GM23338 (cell line): ENCODE measurements at regions not wholly inside any gene's neighbourhood (a gene's known extent, or its start where the extent isn't known, plus 50 kb on each side); places are given as distances from the start of the nearest gene placed in this dataset.
A peak's percentile ranks its signal among the peaks of the same experiment; 100 is the strongest.
"Not testable (repeated sequence)": the region's sequence is repeated elsewhere in the genome, so short reads cannot be mapped to it uniquely, and the experiment has no call there.

Source experiments
- ATAC-seq: fragments of 200-7000 bp; cut with Tn5 transposase; 3 replicates; pipeline ENCODE4 v1.9.1; 2020
- DNase-seq: peaks from one replicate; pipeline ENCODE4 v3.0.0-alpha.2; 2015; ENCODE audit warnings: low spot score
- H2AFZ ChIP-seq: fragments of 200-600 bp; sonication (generic); 2 replicates; pipeline ENCODE4 v1.8.0; 2016; ENCODE audit warnings: antibody characterized with exemption, mild to moderate bottlenecking, moderate library complexity
- H3F3A ChIP-seq: fragments of 200-600 bp; sonication (generic); replicated peaks from 2 replicates; pipeline ENCODE4 v1.8.0; 2017; ENCODE audit warnings: antibody characterized with exemption, mixed run types, low read depth
- H3K27ac ChIP-seq: fragments of 200-600 bp; sonication (generic); 2 replicates; pipeline ENCODE4 v1.6.1; 2016; ENCODE audit warnings: low read depth
- H3K27me3 ChIP-seq: fragments of 200-600 bp; sonication (generic); 2 replicates; pipeline ENCODE4 v1.8.0; 2016; ENCODE audit warnings: mild to moderate bottlenecking, mixed run types, moderate library complexity; ENCODE audit not compliant: insufficient read depth
- H3K36me3 ChIP-seq: fragments of 200-600 bp; sonication (generic); 2 replicates; pipeline ENCODE4 v1.8.0; 2016; ENCODE audit warnings: mild to moderate bottlenecking; ENCODE audit not compliant: insufficient read depth
- H3K4me1 ChIP-seq: fragments of 200-600 bp; sonication (generic); 2 replicates; pipeline ENCODE4 v1.8.0; 2016; ENCODE audit warnings: mild to moderate bottlenecking, moderate library complexity; ENCODE audit not compliant: insufficient read depth
- H3K4me2 ChIP-seq: fragments of 200-600 bp; sonication (generic); 2 replicates; pipeline ENCODE4 v1.7.1; 2017; ENCODE audit warnings: mixed run types
- H3K4me3 ChIP-seq: fragments of 200-600 bp; sonication (generic); 2 replicates; pipeline ENCODE4 v1.6.1; 2016; ENCODE audit warnings: mixed run types
- H3K79me2 ChIP-seq: fragments of 200-600 bp; sonication (generic); replicated peaks from 2 replicates; pipeline ENCODE4 v1.8.0; 2017; ENCODE audit warnings: mild to moderate bottlenecking; ENCODE audit not compliant: insufficient read depth
- H3K9me2 ChIP-seq: fragments of 200-600 bp; sonication (generic); 2 replicates; pipeline ENCODE4 v1.8.0; 2017; ENCODE audit not compliant: insufficient read depth
- H4K20me1 ChIP-seq: fragments of 200-600 bp; sonication (generic); replicated peaks from 2 replicates; pipeline ENCODE4 v1.8.0; 2017; ENCODE audit warnings: mild to moderate bottlenecking; ENCODE audit not compliant: insufficient read depth
- H3K27ac Mint-ChIP-seq: 2 replicates; pipeline ENCODE4 v1.8.0; 2020; ENCODE audit warnings: inconsistent platforms, mild to moderate bottlenecking, moderate library complexity, mixed read lengths
- H3K27me3 Mint-ChIP-seq: 3 replicates; pipeline ENCODE4 v1.8.0; 2022; ENCODE audit warnings: low read depth, mild to moderate bottlenecking, moderate library complexity, mixed read lengths, inconsistent platforms; ENCODE audit not compliant: insufficient read depth, poor library complexity
- H3K36me3 Mint-ChIP-seq: 3 replicates; pipeline ENCODE4 v1.8.0; 2021; ENCODE audit warnings: low read depth, mild to moderate bottlenecking, inconsistent platforms, moderate library complexity, mixed read lengths
- H3K4me1 Mint-ChIP-seq: 3 replicates; pipeline ENCODE4 v1.8.0; 2020; ENCODE audit warnings: mild to moderate bottlenecking, inconsistent platforms, mixed read lengths
- H3K4me3 Mint-ChIP-seq: 3 replicates; pipeline ENCODE4 v1.8.0; 2021; ENCODE audit warnings: moderate library complexity, mild to moderate bottlenecking, inconsistent platforms, mixed read lengths
- H3K9me3 Mint-ChIP-seq: 3 replicates; pipeline ENCODE4 v1.8.0; 2020; ENCODE audit warnings: moderate library complexity, mild to moderate bottlenecking, inconsistent platforms, mixed read lengths
- CREB1 ChIP-seq: fragments of 250-450 bp; sonication (Bioruptor Pico); IDR thresholded peaks from 2 replicates; pipeline ENCODE4 v1.5.0; 2020; ENCODE audit warnings: low read depth, mild to moderate bottlenecking, moderate library complexity
- ETS1 ChIP-seq: IDR thresholded peaks from 2 replicates; pipeline ENCODE4 v1.6.1; 2016; ENCODE audit warnings: antibody characterized with exemption
- EZH2phosphoT487 ChIP-seq: fragments of 200-600 bp; sonication (generic); IDR thresholded peaks from one replicate; pipeline ENCODE4 v1.8.1; 2018; ENCODE audit warnings: antibody characterized with exemption; ENCODE audit not compliant: unreplicated experiment
- JUNB ChIP-seq: IDR thresholded peaks from one replicate; pipeline ENCODE4 v1.6.1; 2016; ENCODE audit warnings: antibody characterized with exemption; ENCODE audit not compliant: unreplicated experiment
- STAT1 ChIP-seq: IDR thresholded peaks from one replicate; pipeline ENCODE4 v1.6.1; 2016; ENCODE audit warnings: antibody characterized with exemption; ENCODE audit not compliant: unreplicated experiment
- ZNF114 ChIP-seq: fragments of 250-450 bp; sonication (Bioruptor Pico); IDR thresholded peaks from 2 replicates; pipeline ENCODE4 v1.5.0; 2020; ENCODE audit warnings: mild to moderate bottlenecking, moderate library complexity
- TF ChIP-seq, protein P1 (sequence below), 2 experiments: fragments of 200-600 bp in 1 of 2; sonication (generic) in 1 of 2; conservative IDR thresholded peaks; 2 replicates each; pipeline versions ENCODE4 v1.5.1 to v1.6.1; 2016 to 2017; ENCODE audit warnings: antibody characterized with exemption in 2 of 2, low read depth in 2 of 2, mild to moderate bottlenecking in 2 of 2, moderate library complexity in 1 of 2

DNA sequence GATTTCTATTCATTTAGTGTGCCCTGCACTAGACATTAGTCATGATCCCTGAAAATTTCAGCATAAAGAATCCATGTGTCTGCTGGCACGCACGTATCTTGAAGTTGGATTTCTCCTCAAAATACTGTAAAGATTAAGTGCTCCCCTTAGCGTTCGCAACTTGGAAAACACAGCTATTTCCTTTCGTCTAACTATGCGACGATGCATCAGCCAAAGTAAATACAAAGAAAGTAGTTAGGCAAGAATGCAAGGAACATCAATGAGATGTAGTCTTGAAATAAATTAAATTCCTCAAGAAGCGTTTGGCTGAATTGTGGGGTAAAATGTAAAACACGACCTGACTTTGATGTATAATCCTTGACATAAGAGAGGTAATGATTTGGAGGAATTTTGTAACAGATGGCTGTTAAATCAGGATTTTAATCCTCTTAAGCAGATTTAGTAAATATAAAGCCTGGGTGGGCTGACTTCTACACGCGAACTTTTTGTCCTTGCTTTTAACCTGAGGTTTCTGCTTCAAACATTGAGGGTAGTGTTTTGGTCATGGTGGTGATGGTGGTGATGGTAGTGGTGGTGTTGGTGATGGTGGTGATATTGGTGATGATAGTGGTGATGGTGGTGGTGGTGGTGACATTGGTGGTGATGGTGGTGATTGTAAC lies 88.2 kb downstream of the FOXF2 start:
- no peak overlapping the region for H3K27ac Mint-ChIP-seq
- H3K4me1 ChIP-seq = no peaks in the 10 kb centered on the region
- DNase-seq (peak; percentile 43), ATAC-seq (no peak)
- H3F3A ChIP-seq = no peaks in the 10 kb centered on the region
- no peak overlapping the region for H3K4me3 Mint-ChIP-seq
- H3K4me3 ChIP-seq = no peak overlapping the region
- no peak for TF ChIP-seq ZNF114 (CRISPR knock-in tag)
- no peak for TF ChIP-seq STAT1
- TF ChIP-seq JUNB = no peak
- TF ChIP-seq, protein P1, sequence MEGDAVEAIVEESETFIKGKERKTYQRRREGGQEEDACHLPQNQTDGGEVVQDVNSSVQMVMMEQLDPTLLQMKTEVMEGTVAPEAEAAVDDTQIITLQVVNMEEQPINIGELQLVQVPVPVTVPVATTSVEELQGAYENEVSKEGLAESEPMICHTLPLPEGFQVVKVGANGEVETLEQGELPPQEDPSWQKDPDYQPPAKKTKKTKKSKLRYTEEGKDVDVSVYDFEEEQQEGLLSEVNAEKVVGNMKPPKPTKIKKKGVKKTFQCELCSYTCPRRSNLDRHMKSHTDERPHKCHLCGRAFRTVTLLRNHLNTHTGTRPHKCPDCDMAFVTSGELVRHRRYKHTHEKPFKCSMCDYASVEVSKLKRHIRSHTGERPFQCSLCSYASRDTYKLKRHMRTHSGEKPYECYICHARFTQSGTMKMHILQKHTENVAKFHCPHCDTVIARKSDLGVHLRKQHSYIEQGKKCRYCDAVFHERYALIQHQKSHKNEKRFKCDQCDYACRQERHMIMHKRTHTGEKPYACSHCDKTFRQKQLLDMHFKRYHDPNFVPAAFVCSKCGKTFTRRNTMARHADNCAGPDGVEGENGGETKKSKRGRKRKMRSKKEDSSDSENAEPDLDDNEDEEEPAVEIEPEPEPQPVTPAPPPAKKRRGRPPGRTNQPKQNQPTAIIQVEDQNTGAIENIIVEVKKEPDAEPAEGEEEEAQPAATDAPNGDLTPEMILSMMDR (conservative IDR thresholded peaks at IDR 0.05; ENCODE audit: low read depth in 2 of 2) = no peak; a peak in 1 of 4 replicates
- TF ChIP-seq CREB1 (CRISPR knock-in tag) = no peak
- no peak for TF ChIP-seq ETS1
- H4K20me1 ChIP-seq = no peaks in the 10 kb centered on the region
- H3K27me3 Mint-ChIP-seq = no peaks in the 10 kb centered on the region
- no peak overlapping the region for H2AFZ ChIP-seq
- H3K4me1 Mint-ChIP-seq = peaks cover 6% of the 10 kb centered on the region; the same call in 2 of the 3 replicates
- H3K9me3 Mint-ChIP-seq = no peaks in the 10 kb centered on the region; the same call in 2 of the 3 replicates
- no peaks in the 10 kb centered on the region for H3K27me3 ChIP-seq
- no peaks in the 10 kb centered on the region for H3K79me2 ChIP-seq
- H3K27ac ChIP-seq = no peak overlapping the region
- no peaks in the 10 kb centered on the region for H3K36me3 ChIP-seq
- H3K36me3 Mint-ChIP-seq = no peaks in the 10 kb centered on the region
- H3K9me2 ChIP-seq = peaks cover 5% of the 10 kb centered on the region; the same call in 1 of the 2 replicates
- no peak overlapping the region for H3K4me2 ChIP-seq

GRCh38 chr6:1478163-1478826 lies 88.9 kb downstream of the FOXF2 start:
- not testable (repeated sequence) for H3K36me3 Mint-ChIP-seq, H3K9me2 ChIP-seq, H3K36me3 ChIP-seq, H3K4me1 Mint-ChIP-seq, H3K27ac ChIP-seq, DNase-seq, H3K4me1 ChIP-seq, H3K27ac Mint-ChIP-seq, H3K4me2 ChIP-seq, H3K9me3 Mint-ChIP-seq, H3K4me3 ChIP-seq, H3K27me3 ChIP-seq, H2AFZ ChIP-seq, H3K4me3 Mint-ChIP-seq, H3K79me2 ChIP-seq, H4K20me1 ChIP-seq, ATAC-seq, H3F3A ChIP-seq, H3K27me3 Mint-ChIP-seq

- Mint-ChIP-seq H3K36me3 (no peaks in the 10 kb centered on the region), H3K4me1 (no peaks in the 10 kb centered on the region; the same call in 2 of the 3 replicates), H3K27ac (no peak overlapping the region), H3K9me3 (no peaks in the 10 kb centered on the region; the same call in 2 of the 3 replicates), H3K27me3 (no peaks in the 10 kb centered on the region), H3K4me3 (no peak overlapping the region)
- peaks cover 5% of the 10 kb centered on the region; the same call in 1 of the 2 replicates for H3K9me2 ChIP-seq
- no peaks in the 10 kb centered on the region for H4K20me1 ChIP-seq
- H3K36me3 ChIP-seq = no peaks in the 10 kb centered on the region
- no peaks in the 10 kb centered on the region for H3K79me2 ChIP-seq
- no peaks in the 10 kb centered on the region for H3K4me1 ChIP-seq
- no peak overlapping the region for H3K4me2 ChIP-seq
- ATAC-seq (no peak), DNase-seq (no peak)
- no peaks in the 10 kb centered on the region for H3F3A ChIP-seq
- no peak overlapping the region for H2AFZ ChIP-seq
- H3K27ac ChIP-seq = no peak overlapping the region
- no peaks in the 10 kb centered on the region for H3K27me3 ChIP-seq
- H3K4me3 ChIP-seq = no peak overlapping the region
- TF ChIP-seq EZH2phosphoT487 = no peak
These were observed 89.7 kb downstream of the FOXF2 start for GRCh38 chr6:1479095-1479494.
